Epidermal melanocyte (primary cell): ENCODE measurements at regions not wholly inside any gene's neighbourhood (a gene's known extent, or its start where the extent isn't known, plus 50 kb on each side); places are given as distances from the start of the nearest gene placed in this dataset.
"Not testable (repeated sequence)": the region's sequence is repeated elsewhere in the genome, so short reads cannot be mapped to it uniquely, and the experiment has no call there.

Experiments
- DNase-seq: peaks from one replicate; pipeline ENCODE4 v3.0.0; 2011; ENCODE audit warnings: low spot score; ENCODE audit not compliant: insufficient read length

- DNase-seq, result no peak
Observed at GRCh38 chr7:108627476-108628051, 57.9 kb downstream of the DNAJB9 start.

DNA sequence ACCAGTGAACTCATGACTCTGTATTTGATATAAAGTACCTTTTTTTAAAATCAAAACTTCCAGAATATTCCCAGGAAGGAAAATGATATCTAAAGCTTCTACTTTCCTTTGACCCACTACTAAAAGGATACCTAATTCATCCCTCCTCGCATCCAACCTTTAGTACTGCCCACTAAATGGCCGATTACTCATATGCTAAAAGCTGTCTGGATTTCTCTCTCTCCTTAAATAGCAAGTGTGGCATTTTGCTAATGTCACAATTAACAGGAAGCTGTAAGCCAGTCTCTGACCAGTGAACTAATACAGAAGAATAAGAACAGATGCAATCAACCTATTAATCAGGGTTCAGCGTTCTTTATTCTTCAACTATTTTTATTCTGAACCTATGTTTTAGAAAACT, 59.0 kb downstream of the DNAJB9 start:
- DNase-seq, result no peak

- DNase-seq, result no peak
Observed at GRCh38 chr7:108629651-108630400, 60.2 kb downstream of the DNAJB9 start.

DNA sequence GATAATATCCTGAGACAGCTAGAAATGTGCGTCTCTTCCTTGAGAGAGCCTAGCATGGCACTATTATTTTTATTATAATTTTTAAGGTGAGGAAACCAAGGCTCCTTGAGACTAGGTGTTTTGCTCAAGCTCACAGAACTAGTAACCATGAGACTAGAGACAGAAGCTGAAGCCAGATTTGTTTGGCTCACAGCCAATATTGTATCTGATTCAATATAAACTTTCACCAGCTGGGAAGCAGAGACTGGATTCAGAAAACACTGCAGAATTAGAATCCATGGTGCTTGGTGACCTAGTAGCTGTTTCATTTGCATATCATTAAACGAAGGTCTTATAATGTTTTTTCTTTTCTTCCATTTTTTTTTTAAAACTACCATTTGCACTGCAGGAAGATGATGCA, 64.4 kb downstream of the DNAJB9 start:
- DNase-seq, result no peak

GRCh38 chr7:108634535-108634934, 64.9 kb downstream of the DNAJB9 start:
- DNase-seq, result no peak

DNA sequence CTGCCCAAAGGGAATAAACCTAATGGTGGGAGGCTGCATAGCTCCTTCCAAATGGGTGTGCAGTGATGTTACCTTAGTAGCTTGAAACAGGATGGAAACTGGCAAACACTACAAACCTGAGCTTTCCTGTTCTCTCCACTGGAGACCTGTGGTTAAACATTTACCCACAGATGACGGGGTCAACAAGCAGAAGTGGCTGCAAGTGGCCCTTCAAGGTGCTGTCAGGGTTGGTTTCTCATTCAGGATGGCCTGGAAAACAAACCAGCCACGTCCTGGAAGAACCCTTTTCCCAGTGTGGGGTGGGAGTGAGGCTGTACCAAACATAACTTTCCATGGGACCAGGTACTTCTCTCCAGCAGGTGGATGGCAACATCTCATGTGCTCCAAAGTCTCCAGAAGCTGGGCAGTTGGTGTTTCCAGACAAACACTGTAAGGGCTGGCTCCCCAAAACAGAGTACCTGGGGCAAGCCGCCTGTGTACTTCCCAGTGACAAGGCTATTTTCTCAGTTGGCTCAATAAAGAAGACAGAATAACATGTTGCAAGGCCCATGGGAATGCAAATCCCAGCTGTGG, 67.5 kb downstream of the DNAJB9 start:
- no peak for DNase-seq

DNA sequence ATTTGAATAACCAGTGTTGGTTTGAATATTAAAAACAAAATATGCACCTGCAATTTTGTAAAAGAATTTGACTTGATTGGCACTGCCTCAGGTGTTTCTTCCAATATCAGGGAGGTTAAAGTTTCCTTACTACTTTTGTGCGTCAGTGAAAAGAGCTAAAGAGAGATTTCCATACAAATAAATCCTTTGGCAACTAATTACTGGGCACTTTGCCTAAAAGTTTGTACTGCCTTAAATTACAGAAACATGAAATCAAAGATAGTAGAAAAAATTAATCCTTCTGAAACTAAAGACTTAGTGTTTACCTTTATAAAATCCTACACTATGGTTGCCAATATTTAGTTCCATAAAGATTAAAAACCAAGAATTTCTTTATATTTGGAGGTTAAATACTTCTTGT, 72.5 kb downstream of the DNAJB9 start:
- no peak for DNase-seq

GRCh38 chr7:108643136-108643535, 73.5 kb downstream of the DNAJB9 start:
- no peak for DNase-seq

DNA sequence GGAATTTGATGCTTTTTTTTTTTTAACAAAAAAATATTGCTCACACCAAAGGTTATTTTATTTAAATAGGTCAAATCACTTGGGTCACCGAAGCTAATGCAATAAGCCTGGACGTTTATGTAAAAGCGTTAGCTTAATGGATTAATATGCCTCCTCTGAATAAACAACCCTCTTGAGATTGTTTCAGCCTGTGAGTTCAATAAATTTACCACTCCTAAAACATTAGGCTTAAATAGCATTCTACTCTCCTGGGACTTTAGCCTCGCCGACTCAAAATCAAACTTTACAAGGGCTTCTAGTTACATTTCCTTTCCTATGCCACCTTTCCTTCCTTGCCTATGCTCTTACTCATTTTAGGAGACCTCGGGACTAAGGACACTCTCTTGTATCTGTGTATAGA, 79.3 kb downstream of the DNAJB9 start:
- no peak for DNase-seq

DNA sequence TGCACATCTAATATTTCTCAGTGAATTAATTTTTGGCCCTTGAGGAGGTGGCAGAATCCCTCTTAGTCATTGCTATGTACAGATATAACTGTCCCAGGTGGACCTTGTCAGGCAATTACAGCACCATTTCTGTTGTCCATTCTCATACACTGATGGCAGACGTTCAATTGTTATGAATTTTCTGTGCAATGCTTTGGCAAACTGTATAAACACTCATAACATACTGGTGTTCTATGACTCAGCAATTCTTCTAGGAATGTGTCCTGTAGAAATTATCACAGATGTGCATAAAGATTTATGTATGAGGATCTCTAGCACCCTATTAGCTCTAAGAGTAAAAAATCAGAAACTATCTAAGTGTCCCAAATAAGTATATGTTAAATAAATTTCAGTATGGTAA, 80.8 kb downstream of the DNAJB9 start:
- no peak for DNase-seq

GRCh38 chr7:108652886-108653285, 83.2 kb downstream of the DNAJB9 start:
- DNase-seq, result no peak

GRCh38 chr7:108653526-108653925, 83.9 kb downstream of the DNAJB9 start:
- no peak for DNase-seq

GRCh38 chr7:108657140-108657726, 87.6 kb downstream of the DNAJB9 start:
- not testable (repeated sequence) for DNase-seq

GRCh38 chr7:108659261-108659660, 89.6 kb downstream of the DNAJB9 start:
- no peak for DNase-seq

DNA sequence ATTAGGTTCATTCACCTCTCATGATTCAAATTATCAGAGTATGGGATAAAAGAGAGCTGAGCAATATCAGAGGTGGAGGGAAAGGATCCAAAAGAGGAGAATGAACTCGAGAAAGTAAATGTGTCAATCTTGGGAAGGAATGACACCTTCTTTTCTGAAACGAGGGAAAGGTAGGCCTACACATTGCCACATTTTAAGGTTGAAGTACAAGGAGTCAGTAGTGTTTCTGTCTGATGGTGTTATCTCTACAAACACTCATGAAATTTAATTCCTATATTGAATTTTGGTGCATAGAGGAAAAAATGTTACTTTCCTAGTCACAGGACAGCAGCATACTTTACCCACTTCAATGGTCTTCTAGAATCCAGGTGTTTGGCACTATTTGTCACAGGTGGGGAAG, 90.2 kb downstream of the DNAJB9 start:
- DNase-seq, result no peak

- peak; percentile 57 for DNase-seq
Observed at GRCh38 chr7:108660465-108660864, 90.8 kb downstream of the DNAJB9 start.

GRCh38 chr7:108662783-108663362, 93.2 kb downstream of the DNAJB9 start:
- DNase-seq, result no peak

- DNase-seq, result no peak
Observed at GRCh38 chr7:108663701-108664100, 94.0 kb downstream of the DNAJB9 start.

- DNase-seq, result no peak
Observed at GRCh38 chr7:108667216-108667615, 97.5 kb downstream of the DNAJB9 start.

DNA sequence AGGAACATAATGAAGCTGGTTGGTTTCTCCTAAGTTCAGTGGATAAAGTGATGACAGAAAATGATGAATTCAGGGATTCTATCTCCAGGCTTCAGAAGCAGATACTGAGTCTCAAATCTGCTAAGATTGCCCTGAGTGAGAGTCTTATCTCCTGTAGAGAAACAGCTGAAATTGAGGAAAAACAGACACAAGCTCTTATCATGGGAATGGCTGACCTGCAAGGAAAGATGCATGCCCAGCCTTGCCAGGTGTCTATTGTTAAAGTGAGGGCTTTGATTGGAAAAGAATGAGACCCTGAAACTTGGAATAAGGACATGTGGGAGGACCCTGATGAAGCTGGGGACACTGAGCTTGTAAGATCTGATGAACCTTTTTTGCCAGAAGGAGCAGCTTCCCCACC, 100.3 kb downstream of the DNAJB9 start:
- DNase-seq, result no peak

GRCh38 chr7:108673699-108674098, 104.0 kb downstream of the DNAJB9 start:
- not testable (repeated sequence) for DNase-seq

DNA sequence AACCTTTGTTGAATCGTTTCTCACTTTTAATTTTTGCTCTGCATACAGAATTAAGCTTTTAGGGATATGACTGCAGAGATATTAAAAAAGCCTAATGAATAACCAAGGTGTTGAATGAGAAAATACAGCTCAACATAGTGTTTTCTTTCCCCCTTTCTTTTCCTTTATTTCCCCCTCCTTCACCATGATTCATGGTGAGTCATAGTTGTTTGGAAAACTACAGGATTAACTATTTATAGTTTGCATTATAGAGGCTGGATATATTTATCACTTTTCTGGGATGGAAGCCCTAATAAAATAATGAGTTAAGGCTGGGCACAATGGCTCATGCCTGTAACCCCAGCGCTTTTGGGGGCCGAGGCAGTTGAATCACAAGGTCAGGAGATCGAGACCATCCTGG, 115.0 kb downstream of the DNAJB9 start:
- DNase-seq, result no peak
